ENCODE measurements at regions not wholly inside any gene's neighbourhood (a gene's known extent, or its start where the extent isn't known, plus 50 kb on each side); places are given as distances from the start of the nearest gene placed in this dataset.

DNA sequence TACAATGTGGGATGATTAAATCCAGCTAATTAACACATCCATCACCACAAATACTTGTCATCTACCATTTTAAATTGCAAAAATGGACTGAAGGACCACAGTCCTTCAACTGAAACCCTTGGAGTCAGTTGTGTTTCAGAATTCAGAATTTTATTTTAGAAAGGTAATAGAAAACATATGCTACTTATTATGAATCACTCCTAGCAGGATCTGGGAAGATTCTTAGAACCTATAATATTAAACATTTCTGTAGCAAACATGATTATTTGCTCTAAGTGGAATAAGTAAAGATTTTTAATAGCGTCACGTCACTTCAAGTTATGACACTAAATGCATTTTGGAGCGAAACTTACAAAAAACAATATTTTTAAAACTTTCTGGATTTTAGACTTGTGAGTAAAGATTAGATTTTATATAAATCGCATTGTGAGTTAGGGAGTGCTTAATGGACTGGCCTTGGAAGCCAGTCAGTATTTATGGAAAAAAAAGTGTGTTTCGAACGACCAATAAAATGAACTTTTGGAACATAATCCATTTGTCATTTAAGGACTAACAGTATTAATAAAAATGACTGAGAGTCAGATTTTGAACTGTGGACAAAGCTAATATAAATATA lies 71.8 kb upstream of the PHACTR2 start:
- H3K27ac ChIP-seq (ENCODE audit: low read depth in 2 of 2, low read length in 2 of 2) = no peak overlapping the region
- TF ChIP-seq, protein P1, sequence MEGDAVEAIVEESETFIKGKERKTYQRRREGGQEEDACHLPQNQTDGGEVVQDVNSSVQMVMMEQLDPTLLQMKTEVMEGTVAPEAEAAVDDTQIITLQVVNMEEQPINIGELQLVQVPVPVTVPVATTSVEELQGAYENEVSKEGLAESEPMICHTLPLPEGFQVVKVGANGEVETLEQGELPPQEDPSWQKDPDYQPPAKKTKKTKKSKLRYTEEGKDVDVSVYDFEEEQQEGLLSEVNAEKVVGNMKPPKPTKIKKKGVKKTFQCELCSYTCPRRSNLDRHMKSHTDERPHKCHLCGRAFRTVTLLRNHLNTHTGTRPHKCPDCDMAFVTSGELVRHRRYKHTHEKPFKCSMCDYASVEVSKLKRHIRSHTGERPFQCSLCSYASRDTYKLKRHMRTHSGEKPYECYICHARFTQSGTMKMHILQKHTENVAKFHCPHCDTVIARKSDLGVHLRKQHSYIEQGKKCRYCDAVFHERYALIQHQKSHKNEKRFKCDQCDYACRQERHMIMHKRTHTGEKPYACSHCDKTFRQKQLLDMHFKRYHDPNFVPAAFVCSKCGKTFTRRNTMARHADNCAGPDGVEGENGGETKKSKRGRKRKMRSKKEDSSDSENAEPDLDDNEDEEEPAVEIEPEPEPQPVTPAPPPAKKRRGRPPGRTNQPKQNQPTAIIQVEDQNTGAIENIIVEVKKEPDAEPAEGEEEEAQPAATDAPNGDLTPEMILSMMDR (IDR thresholded peaks at IDR 0.05; ENCODE audit: borderline replicate concordance, extremely low read depth, insufficient read depth) = no peak
- H3K9ac ChIP-seq (ENCODE audit: low read length in 3 of 3) = no peak overlapping the region
- no peaks in the 10 kb centered on the region for H3K27me3 ChIP-seq (ENCODE audit: control insufficient read depth, insufficient read depth, low read length)
- DNase-seq (no peak), FAIRE-seq (no peak)
- no peak overlapping the region for H3K4me3 ChIP-seq (ENCODE audit: low read length in 3 of 3)
- H3K4me1 ChIP-seq (ENCODE audit: control insufficient read depth in 2 of 3, insufficient read depth in 2 of 3, low read depth in 1 of 3, low read length in 3 of 3) = no peaks in the 10 kb centered on the region
- no peaks in the 10 kb centered on the region for H3K36me3 ChIP-seq (ENCODE audit: control insufficient read depth in 2 of 3, insufficient read depth in 3 of 3, low read length in 3 of 3)
- intact Hi-C loops (cut with DNase I) = no loop called here
- H3K9me3 ChIP-seq (ENCODE audit: control insufficient read depth in 2 of 3, insufficient read depth in 1 of 3, low read length in 3 of 3) = no peaks in the 10 kb centered on the region

DNA sequence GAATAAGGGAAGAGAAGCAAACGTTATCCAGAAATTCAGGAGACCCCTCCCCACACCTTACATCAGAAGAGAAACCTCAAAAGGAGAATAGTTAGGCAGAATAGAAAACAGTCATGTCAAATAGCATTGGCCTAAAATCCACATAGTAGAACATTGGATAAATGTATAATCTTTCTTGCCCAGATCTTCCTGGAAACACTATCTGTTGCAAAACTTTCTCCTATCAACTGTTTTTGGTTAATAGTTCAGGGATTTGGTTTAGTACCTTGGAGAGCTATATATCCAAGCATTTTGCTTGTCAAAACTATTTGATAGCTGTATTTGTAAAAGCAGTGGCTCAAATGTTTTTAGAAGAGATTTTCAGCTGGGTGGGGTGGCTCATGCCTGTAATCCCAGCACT lies 74.3 kb upstream of the PHACTR2 start:
- DNase-seq = no peak
- no peaks in the 10 kb centered on the region for H3K4me1 ChIP-seq (ENCODE audit: control insufficient read depth in 2 of 3, insufficient read depth in 2 of 3, low read depth in 1 of 3, low read length in 3 of 3)
- no peaks in the 10 kb centered on the region for H3K9me3 ChIP-seq (ENCODE audit: control insufficient read depth in 2 of 3, insufficient read depth in 1 of 3, low read length in 3 of 3)
- TF ChIP-seq, protein P1 (IDR thresholded peaks at IDR 0.05; ENCODE audit: borderline replicate concordance, extremely low read depth, insufficient read depth) = no peak
- H3K36me3 ChIP-seq (ENCODE audit: control insufficient read depth in 2 of 3, insufficient read depth in 3 of 3, low read length in 3 of 3) = no peaks in the 10 kb centered on the region
- intact Hi-C loops (cut with DNase I) = no loop called here
- H3K9ac ChIP-seq (ENCODE audit: low read length in 3 of 3) = no peak overlapping the region
- no peak overlapping the region for H3K27ac ChIP-seq (ENCODE audit: low read depth in 2 of 2, low read length in 2 of 2)
- H3K4me3 ChIP-seq (ENCODE audit: low read length in 3 of 3) = no peak overlapping the region
- FAIRE-seq = no peak
- H3K27me3 ChIP-seq (ENCODE audit: control insufficient read depth, insufficient read depth, low read length) = no peaks in the 10 kb centered on the region

DNA sequence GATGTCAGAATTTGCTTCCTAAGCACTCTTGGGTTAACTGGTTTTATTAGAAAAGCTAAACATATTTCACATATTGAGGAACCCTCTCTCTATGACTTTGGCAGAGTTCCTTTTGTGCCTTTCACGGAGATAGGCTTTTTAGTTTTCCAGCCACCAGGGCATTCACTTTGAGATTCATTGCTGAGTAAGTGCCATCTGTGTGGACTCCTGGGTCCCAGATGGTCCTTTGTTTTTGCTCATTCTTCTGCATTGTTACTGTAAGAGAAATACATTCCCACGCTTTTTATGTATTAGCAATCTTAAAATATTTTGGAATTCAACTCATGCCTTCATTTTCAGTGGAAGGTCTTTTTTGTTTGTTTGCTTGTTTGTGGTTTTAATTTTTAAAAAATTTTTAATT lies 76.3 kb upstream of the PHACTR2 start:
- no peak for DNase-seq
- H3K4me1 ChIP-seq (ENCODE audit: control insufficient read depth in 2 of 3, insufficient read depth in 2 of 3, low read depth in 1 of 3, low read length in 3 of 3) = no peaks in the 10 kb centered on the region
- H3K9me3 ChIP-seq (ENCODE audit: control insufficient read depth in 2 of 3, insufficient read depth in 1 of 3, low read length in 3 of 3) = no peaks in the 10 kb centered on the region
- no peak overlapping the region for H3K4me3 ChIP-seq (ENCODE audit: low read length in 3 of 3)
- H3K27me3 ChIP-seq (ENCODE audit: control insufficient read depth, insufficient read depth, low read length) = no peaks in the 10 kb centered on the region
- no peak for FAIRE-seq
- no peak overlapping the region for H3K9ac ChIP-seq (ENCODE audit: low read length in 3 of 3)
- TF ChIP-seq, protein P1 (IDR thresholded peaks at IDR 0.05; ENCODE audit: borderline replicate concordance, extremely low read depth, insufficient read depth) = no peak
- H3K36me3 ChIP-seq (ENCODE audit: control insufficient read depth in 2 of 3, insufficient read depth in 3 of 3, low read length in 3 of 3) = no peaks in the 10 kb centered on the region
- intact Hi-C loops (cut with DNase I) = no loop called here
- H3K27ac ChIP-seq (ENCODE audit: low read depth in 2 of 2, low read length in 2 of 2) = no peak overlapping the region

DNA sequence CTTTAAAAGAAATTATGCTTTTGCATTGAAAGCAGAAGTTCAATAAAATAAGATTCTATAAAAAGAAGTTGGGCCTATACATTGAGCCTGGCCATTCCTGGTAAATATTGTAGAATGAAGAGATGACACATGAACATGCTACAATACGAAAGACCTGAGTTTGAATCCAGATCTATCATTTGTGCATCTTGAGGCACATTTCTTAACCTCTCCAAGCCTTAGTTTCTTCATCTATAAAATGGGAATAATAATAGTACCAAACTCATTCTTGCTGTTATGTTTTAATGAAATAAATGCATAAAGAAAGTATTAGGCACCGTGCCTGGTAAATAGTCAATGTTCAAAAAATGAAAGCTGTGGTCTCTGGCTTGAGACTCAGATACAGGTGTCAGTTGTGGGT lies 76.9 kb upstream of the PHACTR2 start:
- FAIRE-seq (no peak), DNase-seq (no peak)
- Histone ChIP-seq H3K9me3 (ENCODE audit: control insufficient read depth in 2 of 3, insufficient read depth in 1 of 3, low read length in 3 of 3) (no peaks in the 10 kb centered on the region), H3K36me3 (ENCODE audit: control insufficient read depth in 2 of 3, insufficient read depth in 3 of 3, low read length in 3 of 3) (no peaks in the 10 kb centered on the region), H3K27me3 (ENCODE audit: control insufficient read depth, insufficient read depth, low read length) (no peaks in the 10 kb centered on the region), H3K27ac (ENCODE audit: low read depth in 2 of 2, low read length in 2 of 2) (no peak overlapping the region), H3K4me1 (ENCODE audit: control insufficient read depth in 2 of 3, insufficient read depth in 2 of 3, low read depth in 1 of 3, low read length in 3 of 3) (peaks cover 0 to 4% (median 0%) of the 10 kb centered on the region in 3 donors), H3K4me3 (ENCODE audit: low read length in 3 of 3) (no peak overlapping the region), H3K9ac (ENCODE audit: low read length in 3 of 3) (no peak overlapping the region)
- intact Hi-C loops (cut with DNase I) = no loop called here
- TF ChIP-seq, protein P1 (IDR thresholded peaks at IDR 0.05; ENCODE audit: borderline replicate concordance, extremely low read depth, insufficient read depth) = no peak
